Mucosa of rectum (tissue), 2 donors: ENCODE measurements at regions not wholly inside any gene's neighbourhood (a gene's known extent, or its start where the extent isn't known, plus 50 kb on each side); places are given as distances from the start of the nearest gene placed in this dataset.

Source experiments
- H3K27ac ChIP-seq, 2 donors: one replicate each; pipeline ENCODE4 v1.7.0; 2013; ENCODE audit warnings: inconsistent platforms in 2 of 2, low read depth in 2 of 2, low read length in 2 of 2
- H3K27me3 ChIP-seq, 2 donors: one replicate each; pipeline ENCODE4 v1.7.0; 2013; ENCODE audit warnings: low read length in 2 of 2; ENCODE audit not compliant: control insufficient read depth in 2 of 2, insufficient read depth in 2 of 2
- H3K36me3 ChIP-seq, 2 donors: one replicate each; pipeline ENCODE4 v1.7.0; 2013; ENCODE audit warnings: low read length in 2 of 2; ENCODE audit not compliant: control insufficient read depth in 2 of 2, insufficient read depth in 2 of 2
- H3K4me1 ChIP-seq, 2 donors: one replicate each; pipeline ENCODE4 v1.7.0; 2013; ENCODE audit warnings: low read length in 2 of 2, mild to moderate bottlenecking in 1 of 2; ENCODE audit not compliant: control insufficient read depth in 2 of 2, insufficient read depth in 2 of 2
- H3K4me3 ChIP-seq, 2 donors: one replicate each; pipeline ENCODE4 v1.7.0; 2013; ENCODE audit warnings: low read length in 2 of 2
- H3K9ac ChIP-seq, 2 donors: one replicate each; pipeline ENCODE4 v1.7.0; 2013; ENCODE audit warnings: low read length in 2 of 2, low read depth in 1 of 2, mild to moderate bottlenecking in 1 of 2
- H3K9me3 ChIP-seq, 2 donors: one replicate each; pipeline ENCODE4 v1.7.0; 2013; ENCODE audit warnings: low read length in 2 of 2; ENCODE audit not compliant: control insufficient read depth in 2 of 2
- donor health status: healthy.
- donor health status: Normal muscosa, but diverticular disease.

- no peak overlapping the region for H3K9ac ChIP-seq
- H3K27ac ChIP-seq: no peak overlapping the region
- no peaks in the 10 kb centered on the region for H3K36me3 ChIP-seq
- H3K4me1 ChIP-seq: no peaks in the 10 kb centered on the region
- no peaks in the 10 kb centered on the region for H3K9me3 ChIP-seq
- H3K4me3 ChIP-seq: no peak overlapping the region
- no peaks in the 10 kb centered on the region for H3K27me3 ChIP-seq
These were observed 842.2 kb upstream of the MAP3K7 start for GRCh38 chr6:91428953-91429560.

- H3K27me3 ChIP-seq: no peaks in the 10 kb centered on the region
- no peaks in the 10 kb centered on the region for H3K36me3 ChIP-seq
- H3K9me3 ChIP-seq: no peaks in the 10 kb centered on the region
- no peak overlapping the region for H3K9ac ChIP-seq
- no peak overlapping the region for H3K27ac ChIP-seq
- H3K4me1 ChIP-seq: no peaks in the 10 kb centered on the region
- no peak overlapping the region for H3K4me3 ChIP-seq
These were observed 841.4 kb upstream of the MAP3K7 start for GRCh38 chr6:91428296-91428695.

GRCh38 chr6:91420243-91420642 lies 833.4 kb upstream of the MAP3K7 start:
- H3K36me3 ChIP-seq: no peaks in the 10 kb centered on the region
- no peaks in the 10 kb centered on the region for H3K9me3 ChIP-seq
- no peak overlapping the region for H3K27ac ChIP-seq
- no peaks in the 10 kb centered on the region for H3K27me3 ChIP-seq
- H3K4me3 ChIP-seq: no peak overlapping the region
- H3K9ac ChIP-seq: no peak overlapping the region
- no peaks in the 10 kb centered on the region for H3K4me1 ChIP-seq

GRCh38 chr6:91415031-91415605 lies 828.2 kb upstream of the MAP3K7 start:
- Histone ChIP-seq H3K27ac (no peak overlapping the region), H3K27me3 (no peaks in the 10 kb centered on the region), H3K4me1 (no peaks in the 10 kb centered on the region), H3K36me3 (no peaks in the 10 kb centered on the region), H3K4me3 (no peak overlapping the region), H3K9me3 (no peaks in the 10 kb centered on the region), H3K9ac (no peak overlapping the region)

GRCh38 chr6:91412532-91412931 lies 825.7 kb upstream of the MAP3K7 start:
- Histone ChIP-seq H3K27ac (no peak overlapping the region), H3K36me3 (no peaks in the 10 kb centered on the region), H3K4me3 (no peak overlapping the region), H3K9ac (no peak overlapping the region), H3K4me1 (no peaks in the 10 kb centered on the region), H3K9me3 (no peaks in the 10 kb centered on the region), H3K27me3 (no peaks in the 10 kb centered on the region)

- no peaks in the 10 kb centered on the region for H3K9me3 ChIP-seq
- H3K4me1 ChIP-seq: no peaks in the 10 kb centered on the region
- H3K4me3 ChIP-seq: no peak overlapping the region
- H3K27me3 ChIP-seq: no peaks in the 10 kb centered on the region
- H3K9ac ChIP-seq: no peak overlapping the region
- H3K36me3 ChIP-seq: no peaks in the 10 kb centered on the region
- H3K27ac ChIP-seq: no peak overlapping the region
These were observed 820.8 kb upstream of the MAP3K7 start for GRCh38 chr6:91407706-91408105.

GRCh38 chr6:91392951-91393350 lies 806.1 kb upstream of the MAP3K7 start:
- no peaks in the 10 kb centered on the region for H3K4me1 ChIP-seq
- no peak overlapping the region for H3K27ac ChIP-seq

GRCh38 chr6:91387290-91388059 lies 800.6 kb upstream of the MAP3K7 start:
- no peaks in the 10 kb centered on the region for H3K36me3 ChIP-seq
- no peaks in the 10 kb centered on the region for H3K27me3 ChIP-seq
- no peaks in the 10 kb centered on the region for H3K9me3 ChIP-seq
- no peak overlapping the region for H3K4me3 ChIP-seq
- no peak overlapping the region for H3K9ac ChIP-seq
- no peaks in the 10 kb centered on the region for H3K4me1 ChIP-seq
- no peak overlapping the region for H3K27ac ChIP-seq

More at GRCh38 chr6:91392951-91393350, 806.1 kb upstream of the MAP3K7 start:
- Histone ChIP-seq H3K4me3 (no peak overlapping the region), H3K27me3 (no peaks in the 10 kb centered on the region), H3K9me3 (no peaks in the 10 kb centered on the region), H3K9ac (no peak overlapping the region), H3K36me3 (no peaks in the 10 kb centered on the region)

- H3K4me1 ChIP-seq: no peaks in the 10 kb centered on the region
- H3K27me3 ChIP-seq: no peaks in the 10 kb centered on the region
- no peak overlapping the region for H3K4me3 ChIP-seq
- no peak overlapping the region for H3K9ac ChIP-seq
- no peaks in the 10 kb centered on the region for H3K9me3 ChIP-seq
- no peak overlapping the region for H3K27ac ChIP-seq
- no peaks in the 10 kb centered on the region for H3K36me3 ChIP-seq
These were observed 799.3 kb upstream of the MAP3K7 start for GRCh38 chr6:91386204-91386603.

GRCh38 chr6:91383207-91383606 lies 796.3 kb upstream of the MAP3K7 start:
- Histone ChIP-seq H3K27me3 (no peaks in the 10 kb centered on the region), H3K4me1 (no peaks in the 10 kb centered on the region), H3K9me3 (no peaks in the 10 kb centered on the region), H3K4me3 (no peak overlapping the region), H3K27ac (no peak overlapping the region), H3K9ac (no peak overlapping the region), H3K36me3 (no peaks in the 10 kb centered on the region)
